Neural progenitor cell (in vitro differentiated cells): ENCODE measurements at regions not wholly inside any gene's neighbourhood (a gene's known extent, or its start where the extent isn't known, plus 50 kb on each side); places are given as distances from the start of the nearest gene placed in this dataset.
A peak's percentile ranks its signal among the peaks of the same experiment; 100 is the strongest.

Source experiments
- DNase-seq: peaks from one replicate; pipeline ENCODE4 v3.0.0-alpha.2; 2016; ENCODE audit warnings: low spot score
- H2AFZ ChIP-seq: fragments of 200-600 bp; sonication (generic); replicated peaks from 2 replicates; pipeline ENCODE4 v1.6.1; 2016; ENCODE audit warnings: antibody characterized with exemption
- H3F3A ChIP-seq: fragments of 200-600 bp; sonication (generic); 2 replicates; pipeline ENCODE4 v1.6.1; 2016; ENCODE audit warnings: antibody characterized with exemption, low read depth
- H3K27ac ChIP-seq: fragments of 200-600 bp; sonication (generic); 2 replicates; pipeline ENCODE4 v1.5.1; 2016; ENCODE audit warnings: mild to moderate bottlenecking
- H3K27me3 ChIP-seq: fragments of 200-600 bp; sonication (generic); 2 replicates; pipeline ENCODE4 v1.6.1; 2016; ENCODE audit warnings: mild to moderate bottlenecking, moderate library complexity
- H3K36me3 ChIP-seq: fragments of 200-600 bp; sonication (generic); 2 replicates; pipeline ENCODE4 v1.5.1; 2016
- H3K4me1 ChIP-seq: fragments of 200-600 bp; sonication (generic); 2 replicates; pipeline ENCODE4 v1.6.1; 2016; ENCODE audit warnings: mixed run types
- H3K4me2 ChIP-seq: fragments of 200-600 bp; sonication (generic); 2 replicates; pipeline ENCODE4 v1.6.1; 2016
- H3K4me3 ChIP-seq: fragments of 200-600 bp; sonication (generic); 2 replicates; pipeline ENCODE4 v1.5.1; 2016
- H3K79me2 ChIP-seq: fragments of 200-600 bp; sonication (generic); 2 replicates; pipeline ENCODE4 v1.6.1; 2016; ENCODE audit warnings: low read depth
- H3K9ac ChIP-seq: fragments of 200-600 bp; sonication (generic); 2 replicates; pipeline ENCODE4 v1.6.1; 2016
- H3K9me3 ChIP-seq: fragments of 200-600 bp; sonication (generic); 2 replicates; pipeline ENCODE4 v1.5.1; 2016; ENCODE audit warnings: low read depth
- H4K20me1 ChIP-seq: fragments of 200-600 bp; sonication (generic); 2 replicates; pipeline ENCODE4 v1.6.1; 2016; ENCODE audit warnings: low read depth
- H3K27ac Mint-ChIP-seq: 3 replicates; pipeline ENCODE4 v1.8.0; 2021; ENCODE audit warnings: mixed read lengths
- H3K27me3 Mint-ChIP-seq: 2 replicates; pipeline ENCODE4 v1.8.0; 2022; ENCODE audit warnings: low read depth, mild to moderate bottlenecking, inconsistent platforms, moderate library complexity, mixed read lengths; ENCODE audit not compliant: insufficient read depth
- H3K36me3 Mint-ChIP-seq: 3 replicates; pipeline ENCODE4 v1.8.0; 2021; ENCODE audit warnings: mixed read lengths
- H3K4me1 Mint-ChIP-seq: 3 replicates; pipeline ENCODE4 v1.8.0; 2021; ENCODE audit warnings: mixed read lengths
- H3K4me3 Mint-ChIP-seq: 3 replicates; pipeline ENCODE4 v1.8.0; 2021; ENCODE audit warnings: mild to moderate bottlenecking, moderate library complexity, mixed read lengths
- H3K9me3 Mint-ChIP-seq: 3 replicates; pipeline ENCODE4 v1.8.0; 2020; ENCODE audit warnings: mixed read lengths
- CTCF ChIP-seq: fragments of 200-600 bp; sonication (generic); IDR thresholded peaks from 2 replicates; pipeline ENCODE4 v1.5.1; 2017; ENCODE audit warnings: antibody characterized with exemption, mild to moderate bottlenecking
- EZH2 ChIP-seq: fragments of 200-600 bp; sonication (generic); IDR thresholded peaks from 2 replicates; pipeline ENCODE4 v1.6.1; 2017; ENCODE audit warnings: antibody characterized with exemption, mild to moderate bottlenecking, moderate library complexity
- EZH2phosphoT487 ChIP-seq: fragments of 200-600 bp; sonication (generic); IDR thresholded peaks from 2 replicates; pipeline ENCODE4 v1.6.1; 2017; ENCODE audit warnings: antibody characterized with exemption

DNA sequence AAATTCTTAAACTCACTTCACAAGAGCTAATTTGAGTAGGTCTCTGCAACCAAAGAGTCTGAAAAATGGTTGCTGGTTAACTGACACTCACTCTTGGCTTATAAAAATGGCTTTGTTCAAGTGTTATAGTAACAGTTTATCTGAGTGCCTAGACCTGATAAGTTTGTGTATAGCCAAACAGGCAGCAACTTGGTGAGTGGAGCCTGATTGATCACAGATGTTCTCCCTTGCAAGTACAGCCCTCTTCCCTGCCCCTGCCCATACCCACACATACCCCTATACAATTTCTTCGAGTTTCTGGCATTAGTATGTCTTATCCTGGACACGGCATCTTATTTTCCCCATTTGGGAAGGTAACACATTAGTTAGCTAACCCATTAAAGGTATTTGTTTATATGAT is 149.5 kb downstream of the SLC16A9 start:
- H3K4me3 Mint-ChIP-seq, result no peak overlapping the region
- Histone ChIP-seq H3K9me3 (no peaks in the 10 kb centered on the region), H3K36me3 (no peaks in the 10 kb centered on the region), H3K27me3 (no peaks in the 10 kb centered on the region), H3F3A (no peaks in the 10 kb centered on the region), H3K4me1 (peaks cover 24% of the 10 kb centered on the region), H2AFZ (no peak overlapping the region), H3K27ac (no peak overlapping the region), H4K20me1 (no peaks in the 10 kb centered on the region), H3K4me2 (no peak overlapping the region), H3K4me3 (no peak overlapping the region), H3K79me2 (no peaks in the 10 kb centered on the region), H3K9ac (no peak overlapping the region)
- H3K27me3 Mint-ChIP-seq, result no peaks in the 10 kb centered on the region
- no peak for DNase-seq
- H3K27ac Mint-ChIP-seq, result no peak overlapping the region
- peaks cover 1% of the 10 kb centered on the region for H3K36me3 Mint-ChIP-seq
- TF ChIP-seq CTCF (no peak), EZH2 (no peak), EZH2phosphoT487 (no peak)
- H3K9me3 Mint-ChIP-seq, result no peaks in the 10 kb centered on the region
- H3K4me1 Mint-ChIP-seq, result peaks cover 31% of the 10 kb centered on the region

- H3K4me1 Mint-ChIP-seq, result peaks cover 48% of the 10 kb centered on the region
- Histone ChIP-seq H3K36me3 (no peaks in the 10 kb centered on the region), H2AFZ (peak overlapping the region; percentile 77), H3K27me3 (no peaks in the 10 kb centered on the region), H3K4me1 (peaks cover 35% of the 10 kb centered on the region), H3K9me3 (no peaks in the 10 kb centered on the region), H3K4me2 (peak overlapping the region; percentile 66), H3K27ac (no peak overlapping the region), H3K4me3 (no peak overlapping the region), H3K9ac (no peak overlapping the region), H3F3A (no peaks in the 10 kb centered on the region), H3K79me2 (no peaks in the 10 kb centered on the region), H4K20me1 (no peaks in the 10 kb centered on the region)
- no peak for TF ChIP-seq EZH2
- H3K36me3 Mint-ChIP-seq, result peaks cover 1% of the 10 kb centered on the region
- no peak for DNase-seq
- no peaks in the 10 kb centered on the region for H3K9me3 Mint-ChIP-seq
- peaks cover 3% of the 10 kb centered on the region for H3K27me3 Mint-ChIP-seq
- peak overlapping the region; percentile 64 for H3K4me3 Mint-ChIP-seq
- peak overlapping the region; percentile 93 for H3K27ac Mint-ChIP-seq
Measured at GRCh38 chr10:59558066-59558465, 151.6 kb downstream of the SLC16A9 start.

DNA sequence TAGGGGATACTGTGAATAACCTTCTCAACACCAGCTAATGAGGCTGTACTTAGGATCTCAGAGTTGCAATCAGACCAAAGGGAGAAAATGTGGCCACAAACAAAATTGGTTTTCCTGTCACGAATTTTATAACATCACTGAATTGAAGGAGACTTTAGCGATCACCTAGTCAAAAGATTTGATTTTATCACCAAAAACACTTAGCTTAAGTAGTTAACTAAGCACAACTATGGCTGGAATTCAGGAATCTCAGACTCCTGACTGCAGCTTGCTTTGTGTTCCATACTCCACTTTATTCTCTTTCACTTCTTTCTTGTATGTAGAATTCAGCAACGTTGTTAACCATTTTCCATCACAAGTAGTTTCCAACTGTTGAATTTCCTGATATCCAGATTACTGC is 152.0 kb downstream of the SLC16A9 start:
- no peaks in the 10 kb centered on the region for H4K20me1 ChIP-seq
- H3K27ac ChIP-seq, result peak overlapping the region; percentile 24
- peak; percentile 35 for DNase-seq
- no peaks in the 10 kb centered on the region for H3K27me3 ChIP-seq
- Mint-ChIP-seq H3K4me1 (peaks cover 49% of the 10 kb centered on the region), H3K27me3 (peaks cover 3% of the 10 kb centered on the region), H3K27ac (peak overlapping the region; percentile 93), H3K4me3 (peak overlapping the region; percentile 64), H3K36me3 (peaks cover 1% of the 10 kb centered on the region), H3K9me3 (no peaks in the 10 kb centered on the region)
- peaks cover 35% of the 10 kb centered on the region for H3K4me1 ChIP-seq
- peak overlapping the region; percentile 66 for H3K4me2 ChIP-seq
- H3K9me3 ChIP-seq, result no peaks in the 10 kb centered on the region
- TF ChIP-seq CTCF (no peak), EZH2phosphoT487 (no peak), EZH2 (no peak)
- H3K9ac ChIP-seq, result no peak overlapping the region
- no peaks in the 10 kb centered on the region for H3K36me3 ChIP-seq
- H3K4me3 ChIP-seq, result no peak overlapping the region
- H3F3A ChIP-seq, result no peaks in the 10 kb centered on the region
- peak overlapping the region; percentile 77 for H2AFZ ChIP-seq
- no peaks in the 10 kb centered on the region for H3K79me2 ChIP-seq

DNA sequence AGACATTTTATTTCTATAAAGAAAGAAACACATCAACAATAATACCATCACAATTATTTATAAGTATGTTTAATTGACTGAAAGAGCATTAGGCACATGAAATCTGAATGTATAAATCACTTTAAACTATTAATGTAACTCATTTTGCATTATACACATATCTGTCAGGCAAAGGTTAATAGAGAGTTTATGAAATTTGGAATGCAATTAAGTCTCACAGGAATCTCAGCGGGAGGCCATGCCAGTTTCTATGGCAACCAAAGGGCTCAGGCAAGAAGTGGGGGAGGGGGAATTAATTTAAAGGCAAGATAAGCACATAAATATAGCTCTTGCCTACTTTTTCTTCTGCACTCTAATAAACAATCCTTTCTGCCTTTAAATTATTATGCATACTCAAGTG is 152.6 kb downstream of the SLC16A9 start:
- H3K9ac ChIP-seq, result no peak overlapping the region
- TF ChIP-seq CTCF (no peak), EZH2phosphoT487 (no peak), EZH2 (no peak)
- no peaks in the 10 kb centered on the region for H3K9me3 ChIP-seq
- H3K4me2 ChIP-seq, result peak overlapping the region; percentile 66
- H4K20me1 ChIP-seq, result no peaks in the 10 kb centered on the region
- H3F3A ChIP-seq, result no peaks in the 10 kb centered on the region
- H3K36me3 ChIP-seq, result no peaks in the 10 kb centered on the region
- peaks cover 35% of the 10 kb centered on the region for H3K4me1 ChIP-seq
- H3K4me3 ChIP-seq, result no peak overlapping the region
- no peak overlapping the region for H2AFZ ChIP-seq
- H3K27me3 Mint-ChIP-seq, result peaks cover 3% of the 10 kb centered on the region
- H3K27ac ChIP-seq, result peak overlapping the region; percentile 24
- H3K27me3 ChIP-seq, result no peaks in the 10 kb centered on the region
- no peaks in the 10 kb centered on the region for H3K9me3 Mint-ChIP-seq
- peak; percentile 68 for DNase-seq
- H3K79me2 ChIP-seq, result no peaks in the 10 kb centered on the region
- H3K4me1 Mint-ChIP-seq, result peaks cover 49% of the 10 kb centered on the region
- peak overlapping the region; percentile 93 for H3K27ac Mint-ChIP-seq
- peaks cover 1% of the 10 kb centered on the region for H3K36me3 Mint-ChIP-seq
- H3K4me3 Mint-ChIP-seq, result peak overlapping the region; percentile 64
